SK-N-SH (cell line): ENCODE measurements at regions not wholly inside any gene's neighbourhood (a gene's known extent, or its start where the extent isn't known, plus 50 kb on each side); places are given as distances from the start of the nearest gene placed in this dataset.
A peak's percentile ranks its signal among the peaks of the same experiment; 100 is the strongest.

Source experiments
- CHD2 ChIP-seq: fragments of 150-350 bp; IDR thresholded peaks from 2 replicates; pipeline ENCODE4 v1.6.1; 2018; ENCODE audit warnings: low read length; ENCODE audit not compliant: partially characterized antibody
- ELF1 ChIP-seq: IDR thresholded peaks from 2 replicates; pipeline ENCODE4 v1.4.0; 2012
- EP300 ChIP-seq, 2 experiments: IDR thresholded peaks; 2 replicates each; pipeline versions ENCODE4 v1.4.0 to v1.6.1; 2012; ENCODE audit warnings: borderline replicate concordance in 1 of 2, low read depth in 1 of 2, low read length in 1 of 2
- EZH2phosphoT487 ChIP-seq: fragments of 200-600 bp; sonication (generic); IDR thresholded peaks from 2 replicates; pipeline ENCODE4 v1.6.1; 2017; ENCODE audit warnings: low read depth, mixed run types, mild to moderate bottlenecking, antibody characterized with exemption, moderate library complexity, borderline replicate concordance
- FOXJ3 ChIP-seq: sonication (generic); formaldehyde crosslinking; IDR thresholded peaks from 2 replicates; pipeline ENCODE4 v1.5.1; 2020; ENCODE audit warnings: mild to moderate bottlenecking, missing genetic modification reagents
- GABPA ChIP-seq: IDR thresholded peaks from 2 replicates; pipeline ENCODE4 v1.4.0; 2012; ENCODE audit warnings: low read depth, mild to moderate bottlenecking
- GATA2 ChIP-seq: sonication (generic); formaldehyde crosslinking; IDR thresholded peaks from 2 replicates; pipeline ENCODE4 v1.5.0; 2020; ENCODE audit warnings: mild to moderate bottlenecking, missing genetic modification reagents
- MAX ChIP-seq: IDR thresholded peaks from 2 replicates; pipeline ENCODE4 v1.4.0; 2012; ENCODE audit warnings: low read depth
- MXI1 ChIP-seq: IDR thresholded peaks from 2 replicates; pipeline ENCODE4 v1.6.1; 2012; ENCODE audit warnings: mild to moderate bottlenecking, low read depth, low read length, improper control_type of control experiment
- NFIC ChIP-seq: IDR thresholded peaks from 2 replicates; pipeline ENCODE4 v1.4.0; 2012; ENCODE audit warnings: borderline replicate concordance
- NRF1 ChIP-seq: IDR thresholded peaks from 2 replicates; pipeline ENCODE4 v1.6.1; 2012; ENCODE audit warnings: low read depth, mild to moderate bottlenecking, low read length
- PBX3 ChIP-seq: IDR thresholded peaks from 2 replicates; pipeline ENCODE4; 2012
- RAD21 ChIP-seq: IDR thresholded peaks from 2 replicates; pipeline ENCODE4 v1.6.1; 2012; ENCODE audit warnings: mild to moderate bottlenecking, low read length
- RCOR1 ChIP-seq: fragments of 150-350 bp; IDR thresholded peaks from 2 replicates; pipeline ENCODE4 v1.6.1; 2017; ENCODE audit warnings: antibody characterized with exemption, low read length
- REST ChIP-seq: IDR thresholded peaks from 2 replicates; pipeline ENCODE4 v1.6.1; 2012; ENCODE audit warnings: mild to moderate bottlenecking, low read depth, low read length, moderate library complexity
- RFX5 ChIP-seq: IDR thresholded peaks from 2 replicates; pipeline ENCODE4 v1.6.1; 2012; ENCODE audit warnings: mild to moderate bottlenecking, improper control_type of control experiment, low read length
- RXRA ChIP-seq: IDR thresholded peaks from 2 replicates; pipeline ENCODE4 v1.4.0; 2012; ENCODE audit warnings: low read depth, mild to moderate bottlenecking, borderline replicate concordance
- SIN3A ChIP-seq: IDR thresholded peaks from 2 replicates; pipeline ENCODE4 v1.6.1; 2012; ENCODE audit warnings: low read depth, mild to moderate bottlenecking, low read length, moderate library complexity, borderline replicate concordance
- SMC3 ChIP-seq: IDR thresholded peaks from 2 replicates; pipeline ENCODE4 v1.6.1; 2012; ENCODE audit warnings: low read depth, low read length, improper control_type of control experiment
- TAF1 ChIP-seq: IDR thresholded peaks from 2 replicates; pipeline ENCODE4 v1.6.1; 2012; ENCODE audit warnings: low read depth, mild to moderate bottlenecking, low read length, moderate library complexity, borderline replicate concordance
- TEAD4 ChIP-seq: IDR thresholded peaks from 2 replicates; pipeline ENCODE4 v1.4.0; 2012; ENCODE audit warnings: mild to moderate bottlenecking, borderline replicate concordance; ENCODE audit not compliant: insufficient read depth
- USF2 ChIP-seq: fragments of 150-350 bp; IDR thresholded peaks from 2 replicates; pipeline ENCODE4 v1.6.1; 2017; ENCODE audit warnings: antibody characterized with exemption, low read length, low read depth, borderline replicate concordance
- YY1 ChIP-seq: IDR thresholded peaks from 2 replicates; pipeline ENCODE4 v1.4.0; 2012; ENCODE audit warnings: low read depth, mild to moderate bottlenecking
- TF ChIP-seq, protein P1 (sequence below): IDR thresholded peaks from 2 replicates; pipeline ENCODE4 v1.4.0; 2012; ENCODE audit warnings: low read depth, borderline replicate concordance

DNA sequence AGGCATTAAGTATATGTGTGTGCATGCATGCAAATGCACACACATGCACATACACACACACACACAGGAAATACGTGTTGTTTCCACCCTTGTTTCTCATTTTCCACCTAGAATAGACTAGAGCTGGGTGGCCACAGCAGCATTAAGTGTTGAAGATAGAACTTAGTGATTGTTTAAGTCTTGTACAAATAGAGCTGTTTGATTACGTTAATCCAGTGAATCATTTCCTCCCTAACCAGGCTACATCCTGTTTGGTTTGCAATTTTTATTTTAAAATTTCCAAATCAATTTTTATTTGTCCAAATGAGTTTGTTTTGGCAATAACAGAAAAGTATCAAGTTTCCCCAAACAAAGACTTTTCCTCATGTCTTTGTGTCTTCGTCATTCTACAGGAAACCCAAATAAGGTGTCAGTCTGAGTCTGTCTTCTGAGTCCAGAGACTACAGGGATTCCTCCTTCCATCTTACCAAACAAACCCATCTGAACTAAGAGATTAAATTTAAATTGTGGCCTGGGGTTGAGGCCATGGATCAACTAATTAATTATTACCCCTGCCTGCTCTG, 74.6 kb upstream of the GALNT5 start (continued):
- TF ChIP-seq, protein P1, sequence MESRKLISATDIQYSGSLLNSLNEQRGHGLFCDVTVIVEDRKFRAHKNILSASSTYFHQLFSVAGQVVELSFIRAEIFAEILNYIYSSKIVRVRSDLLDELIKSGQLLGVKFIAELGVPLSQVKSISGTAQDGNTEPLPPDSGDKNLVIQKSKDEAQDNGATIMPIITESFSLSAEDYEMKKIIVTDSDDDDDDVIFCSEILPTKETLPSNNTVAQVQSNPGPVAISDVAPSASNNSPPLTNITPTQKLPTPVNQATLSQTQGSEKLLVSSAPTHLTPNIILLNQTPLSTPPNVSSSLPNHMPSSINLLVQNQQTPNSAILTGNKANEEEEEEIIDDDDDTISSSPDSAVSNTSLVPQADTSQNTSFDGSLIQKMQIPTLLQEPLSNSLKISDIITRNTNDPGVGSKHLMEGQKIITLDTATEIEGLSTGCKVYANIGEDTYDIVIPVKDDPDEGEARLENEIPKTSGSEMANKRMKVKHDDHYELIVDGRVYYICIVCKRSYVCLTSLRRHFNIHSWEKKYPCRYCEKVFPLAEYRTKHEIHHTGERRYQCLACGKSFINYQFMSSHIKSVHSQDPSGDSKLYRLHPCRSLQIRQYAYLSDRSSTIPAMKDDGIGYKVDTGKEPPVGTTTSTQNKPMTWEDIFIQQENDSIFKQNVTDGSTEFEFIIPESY = no peak
- TF ChIP-seq ELF1 (peak; percentile 44; the same call in 1 of the 2 replicates), FOXJ3 (no peak), TEAD4 (0 out of 2 replicates have a peak, but pooled peaks have one; percentile 44), NFIC (peak; percentile 79), YY1 (peak; percentile 25; the same call in 1 of the 2 replicates), CHD2 (no peak), USF2 (no peak), EZH2phosphoT487 (no peak), RFX5 (no peak), REST (no peak), SMC3 (no peak), RXRA (no peak), SIN3A (no peak), GABPA (peak; percentile 22; the same call in 1 of the 2 replicates), NRF1 (no peak), PBX3 (peak; percentile 67), EP300 (IDR thresholded peaks at IDR 0.05; ENCODE audit: borderline replicate concordance in 1 of 2, low read depth in 1 of 2, low read length in 1 of 2) (peak; percentile 9 to 81; a peak in 2 of 4 replicates), RAD21 (no peak), TAF1 (no peak), MAX (no peak), GATA2 (no peak), RCOR1 (no peak), MXI1 (no peak)
